ENCODE measurements at regions not wholly inside any gene's neighbourhood (a gene's known extent, or its start where the extent isn't known, plus 50 kb on each side); places are given as distances from the start of the nearest gene placed in this dataset.
A peak's percentile ranks its signal among the peaks of the same experiment; 100 is the strongest.
"Not testable (repeated sequence)": the region's sequence is repeated elsewhere in the genome, so short reads cannot be mapped to it uniquely, and the experiment has no call there.

GRCh38 chr1:168490306-168490705 is 53.5 kb downstream of the XCL2 start:
- ATAC-seq, result no peak

GRCh38 chr1:168488138-168488537 is 55.7 kb downstream of the XCL2 start:
- ATAC-seq, result no peak

GRCh38 chr1:168486820-168487219 is 57.0 kb downstream of the XCL2 start:
- not testable (repeated sequence) for ATAC-seq

GRCh38 chr1:168485048-168485447 is 58.7 kb downstream of the XCL2 start:
- ATAC-seq, result no peak

- ATAC-seq, result no peak
Measured at GRCh38 chr1:168484083-168484482, 59.7 kb downstream of the XCL2 start.

- ATAC-seq, result no peak
Measured at GRCh38 chr1:168483539-168483938, 60.3 kb downstream of the XCL2 start.

GRCh38 chr1:168482106-168482505 is 61.7 kb downstream of the XCL2 start:
- no peak for ATAC-seq

GRCh38 chr1:168481586-168481985 is 62.2 kb downstream of the XCL2 start:
- ATAC-seq, result no peak

GRCh38 chr1:168480997-168481396 is 62.8 kb downstream of the XCL2 start:
- no peak for ATAC-seq

- no peak for ATAC-seq
Measured at GRCh38 chr1:168477792-168478191, 66.0 kb downstream of the XCL2 start.

GRCh38 chr1:168476588-168477385 is 67.0 kb downstream of the XCL2 start:
- ATAC-seq, result no peak

- ATAC-seq, result no peak
Measured at GRCh38 chr1:168474322-168474721, 69.5 kb downstream of the XCL2 start.

- ATAC-seq, result no peak
Measured at GRCh38 chr1:168473126-168473525, 70.7 kb downstream of the XCL2 start.

- ATAC-seq, result no peak
Measured at GRCh38 chr1:168472223-168472622, 71.6 kb downstream of the XCL2 start.

GRCh38 chr1:168470901-168471431 is 72.8 kb downstream of the XCL2 start:
- ATAC-seq, result no peak

- peak; percentile 54 for ATAC-seq
Measured at GRCh38 chr1:168469690-168470089, 74.1 kb downstream of the XCL2 start.

- ATAC-seq, result no peak
Measured at GRCh38 chr1:168468822-168469221, 75.0 kb downstream of the XCL2 start.

GRCh38 chr1:168468042-168468809 is 75.6 kb downstream of the XCL2 start:
- no peak for ATAC-seq

- ATAC-seq, result peak; percentile 18 to 26
Measured at GRCh38 chr1:168467452-168467851, 76.3 kb downstream of the XCL2 start.

- ATAC-seq, result no peak
Measured at GRCh38 chr1:168466714-168467131, 77.1 kb downstream of the XCL2 start.

GRCh38 chr1:168466092-168466713 is 77.6 kb downstream of the XCL2 start:
- ATAC-seq, result peak; percentile 59 to 60

GRCh38 chr1:168461108-168461507 is 82.7 kb downstream of the XCL2 start:
- not testable (repeated sequence) for ATAC-seq

- ATAC-seq, result not testable (repeated sequence)
Measured at GRCh38 chr1:168457296-168457695, 86.5 kb downstream of the XCL2 start.
